ENCODE measurements at regions not wholly inside any gene's neighbourhood (a gene's known extent, or its start where the extent isn't known, plus 50 kb on each side); places are given as distances from the start of the nearest gene placed in this dataset.

- Mint-ChIP-seq H3K9me3 (peaks cover 22% of the 10 kb centered on the region), H3K36me3 (ENCODE audit: low read depth) (peaks cover 14% of the 10 kb centered on the region), H3K4me1 (no peaks in the 10 kb centered on the region), H3K27ac (no peak overlapping the region), H3K27me3 (ENCODE audit: low read depth, poor library complexity) (no peaks in the 10 kb centered on the region), H3K4me3 (no peak overlapping the region)
- DNase-seq, result no peak
- no peak for TF ChIP-seq CTCF (IDR thresholded peaks at IDR 0.05)
These were observed 940.3 kb upstream of the LCORL start for GRCh38 chr4:18961879-18962278.

GRCh38 chr4:18961266-18961665 is 939.7 kb upstream of the LCORL start:
- TF ChIP-seq CTCF (IDR thresholded peaks at IDR 0.05), result no peak
- Mint-ChIP-seq H3K36me3 (ENCODE audit: low read depth) (peaks cover 14% of the 10 kb centered on the region), H3K4me1 (no peaks in the 10 kb centered on the region), H3K4me3 (no peak overlapping the region), H3K27me3 (ENCODE audit: low read depth, poor library complexity) (no peaks in the 10 kb centered on the region), H3K9me3 (peaks cover 22% of the 10 kb centered on the region), H3K27ac (no peak overlapping the region)
- no peak for DNase-seq

- H3K4me3 Mint-ChIP-seq, result no peak overlapping the region
- peaks cover 10% of the 10 kb centered on the region for H3K9me3 Mint-ChIP-seq
- no peaks in the 10 kb centered on the region for H3K4me1 Mint-ChIP-seq
- peaks cover 10% of the 10 kb centered on the region for H3K36me3 Mint-ChIP-seq (ENCODE audit: low read depth)
- TF ChIP-seq CTCF (IDR thresholded peaks at IDR 0.05), result no peak
- DNase-seq, result no peak
- H3K27me3 Mint-ChIP-seq (ENCODE audit: low read depth, poor library complexity), result peaks cover 2% of the 10 kb centered on the region
- no peak overlapping the region for H3K27ac Mint-ChIP-seq
These were observed 936.2 kb upstream of the LCORL start for GRCh38 chr4:18957716-18958115.

- H3K27ac Mint-ChIP-seq, result no peak overlapping the region
- no peak for TF ChIP-seq CTCF (IDR thresholded peaks at IDR 0.05)
- no peaks in the 10 kb centered on the region for H3K4me1 Mint-ChIP-seq
- H3K36me3 Mint-ChIP-seq (ENCODE audit: low read depth), result peaks cover 4% of the 10 kb centered on the region
- H3K4me3 Mint-ChIP-seq, result no peak overlapping the region
- peaks cover 2% of the 10 kb centered on the region for H3K27me3 Mint-ChIP-seq (ENCODE audit: low read depth, poor library complexity)
- H3K9me3 Mint-ChIP-seq, result peaks cover 5% of the 10 kb centered on the region
- no peak for DNase-seq
These were observed 933.0 kb upstream of the LCORL start for GRCh38 chr4:18954538-18954937.

- H3K4me1 Mint-ChIP-seq, result no peaks in the 10 kb centered on the region
- H3K27me3 Mint-ChIP-seq (ENCODE audit: low read depth, poor library complexity), result peaks cover 2% of the 10 kb centered on the region
- H3K4me3 Mint-ChIP-seq, result no peak overlapping the region
- no peak overlapping the region for H3K27ac Mint-ChIP-seq
- no peak for DNase-seq
- no peaks in the 10 kb centered on the region for H3K36me3 Mint-ChIP-seq (ENCODE audit: low read depth)
- H3K9me3 Mint-ChIP-seq, result peaks cover under 1% of the 10 kb centered on the region
- TF ChIP-seq CTCF (IDR thresholded peaks at IDR 0.05), result no peak
These were observed 932.1 kb upstream of the LCORL start for GRCh38 chr4:18953613-18954012.

- Mint-ChIP-seq H3K36me3 (ENCODE audit: low read depth) (no peaks in the 10 kb centered on the region), H3K9me3 (peaks cover 7% of the 10 kb centered on the region), H3K27me3 (ENCODE audit: low read depth, poor library complexity) (peaks cover 2% of the 10 kb centered on the region), H3K4me1 (no peaks in the 10 kb centered on the region), H3K4me3 (no peak overlapping the region), H3K27ac (no peak overlapping the region)
- TF ChIP-seq CTCF (IDR thresholded peaks at IDR 0.05), result no peak
- no peak for DNase-seq
These were observed 923.9 kb upstream of the LCORL start for GRCh38 chr4:18945464-18945863.
